IMR-90 (cell line): ENCODE measurements at regions not wholly inside any gene's neighbourhood (a gene's known extent, or its start where the extent isn't known, plus 50 kb on each side); places are given as distances from the start of the nearest gene placed in this dataset.

Experiments used
- BHLHE40 ChIP-seq: fragments of 150-350 bp; IDR thresholded peaks from 2 replicates; pipeline ENCODE4 v1.6.1; 2016; ENCODE audit warnings: mild to moderate bottlenecking, low read depth, low read length
- CEBPB ChIP-seq: IDR thresholded peaks from 2 replicates; pipeline ENCODE4 v1.6.1; 2012; ENCODE audit warnings: low read depth, low read length, improper control_type of control experiment
- FOS ChIP-seq: fragments of 150-350 bp; IDR thresholded peaks from 2 replicates; pipeline ENCODE4 v1.6.1; 2016; ENCODE audit warnings: low read depth, low read length
- MXI1 ChIP-seq: IDR thresholded peaks from 2 replicates; pipeline ENCODE4 v1.6.1; 2012; ENCODE audit warnings: low read depth, mild to moderate bottlenecking, low read length, moderate library complexity, borderline replicate concordance
- POLR2A ChIP-seq: IDR thresholded peaks from 2 replicates; pipeline ENCODE4 v1.6.1; 2012; ENCODE audit warnings: mild to moderate bottlenecking, low read depth, low read length
- RAD21 ChIP-seq: IDR thresholded peaks from 2 replicates; pipeline ENCODE4 v1.6.1; 2012; ENCODE audit warnings: low read length, improper control_type of control experiment
- RCOR1 ChIP-seq: IDR thresholded peaks from 2 replicates; pipeline ENCODE4 v1.6.1; 2012; ENCODE audit warnings: mild to moderate bottlenecking, low read length, improper control_type of control experiment; ENCODE audit not compliant: insufficient replicate concordance
- RFX5 ChIP-seq: IDR thresholded peaks from 2 replicates; pipeline ENCODE4 v1.8.0; 2012; ENCODE audit warnings: low read depth, mild to moderate bottlenecking, low read length, moderate library complexity
- SMC3 ChIP-seq: fragments of 150-350 bp; IDR thresholded peaks from 2 replicates; pipeline ENCODE4 v1.6.1; 2016; ENCODE audit warnings: low read depth, mild to moderate bottlenecking, antibody characterized with exemption, low read length, moderate library complexity
- TF ChIP-seq, protein P1 (sequence below): conservative IDR thresholded peaks from 2 replicates; pipeline ENCODE4 v1.5.1; 2012; ENCODE audit warnings: mild to moderate bottlenecking, low read depth, low read length, improper control_type of control experiment
- TF ChIP-seq, protein P2 (sequence below): fragments of 150-350 bp; IDR thresholded peaks from 2 replicates; pipeline ENCODE4 v1.6.1; 2017; ENCODE audit warnings: mild to moderate bottlenecking, antibody characterized with exemption, low read length, low read depth

DNA sequence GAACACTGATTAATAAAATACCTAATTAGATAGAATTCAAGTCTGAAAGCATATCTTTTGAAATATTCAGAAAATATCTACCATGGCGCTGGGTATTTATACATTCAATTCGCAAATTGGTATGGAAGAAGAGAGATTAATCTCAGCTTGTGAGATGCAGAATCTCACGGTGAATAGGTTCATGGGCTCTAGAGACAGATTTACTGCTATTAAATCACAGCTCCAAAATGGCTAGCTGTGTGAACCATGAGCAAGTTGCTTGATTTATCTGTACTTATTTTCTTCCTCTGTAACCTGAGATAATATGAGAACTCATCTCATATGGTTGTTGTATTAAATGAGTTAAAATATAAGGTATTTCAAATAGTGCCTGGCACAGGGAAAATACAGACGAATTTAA is 556.7 kb downstream of the FBXO15 start:
- TF ChIP-seq FOS (no peak), POLR2A (no peak), CEBPB (no peak), RFX5 (no peak), RAD21 (no peak), MXI1 (no peak), BHLHE40 (no peak), SMC3 (no peak), RCOR1 (no peak)
- TF ChIP-seq, protein P1, sequence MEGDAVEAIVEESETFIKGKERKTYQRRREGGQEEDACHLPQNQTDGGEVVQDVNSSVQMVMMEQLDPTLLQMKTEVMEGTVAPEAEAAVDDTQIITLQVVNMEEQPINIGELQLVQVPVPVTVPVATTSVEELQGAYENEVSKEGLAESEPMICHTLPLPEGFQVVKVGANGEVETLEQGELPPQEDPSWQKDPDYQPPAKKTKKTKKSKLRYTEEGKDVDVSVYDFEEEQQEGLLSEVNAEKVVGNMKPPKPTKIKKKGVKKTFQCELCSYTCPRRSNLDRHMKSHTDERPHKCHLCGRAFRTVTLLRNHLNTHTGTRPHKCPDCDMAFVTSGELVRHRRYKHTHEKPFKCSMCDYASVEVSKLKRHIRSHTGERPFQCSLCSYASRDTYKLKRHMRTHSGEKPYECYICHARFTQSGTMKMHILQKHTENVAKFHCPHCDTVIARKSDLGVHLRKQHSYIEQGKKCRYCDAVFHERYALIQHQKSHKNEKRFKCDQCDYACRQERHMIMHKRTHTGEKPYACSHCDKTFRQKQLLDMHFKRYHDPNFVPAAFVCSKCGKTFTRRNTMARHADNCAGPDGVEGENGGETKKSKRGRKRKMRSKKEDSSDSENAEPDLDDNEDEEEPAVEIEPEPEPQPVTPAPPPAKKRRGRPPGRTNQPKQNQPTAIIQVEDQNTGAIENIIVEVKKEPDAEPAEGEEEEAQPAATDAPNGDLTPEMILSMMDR: no peak
- TF ChIP-seq, protein P2, sequence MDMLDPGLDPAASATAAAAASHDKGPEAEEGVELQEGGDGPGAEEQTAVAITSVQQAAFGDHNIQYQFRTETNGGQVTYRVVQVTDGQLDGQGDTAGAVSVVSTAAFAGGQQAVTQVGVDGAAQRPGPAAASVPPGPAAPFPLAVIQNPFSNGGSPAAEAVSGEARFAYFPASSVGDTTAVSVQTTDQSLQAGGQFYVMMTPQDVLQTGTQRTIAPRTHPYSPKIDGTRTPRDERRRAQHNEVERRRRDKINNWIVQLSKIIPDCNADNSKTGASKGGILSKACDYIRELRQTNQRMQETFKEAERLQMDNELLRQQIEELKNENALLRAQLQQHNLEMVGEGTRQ: no peak
